HG03139 (cell line): ENCODE measurements at regions not wholly inside any gene's neighbourhood (a gene's known extent, or its start where the extent isn't known, plus 50 kb on each side); places are given as distances from the start of the nearest gene placed in this dataset.
A peak's percentile ranks its signal among the peaks of the same experiment; 100 is the strongest.
"Not testable (repeated sequence)": the region's sequence is repeated elsewhere in the genome, so short reads cannot be mapped to it uniquely, and the experiment has no call there.

Experiments used
- ATAC-seq: cut with Tn5 transposase; IDR thresholded peaks from one replicate; pipeline ENCODE4 v1.9.1; 2021; ENCODE audit not compliant: unreplicated experiment

GRCh38 chr2:201568217-201568820 is 75.0 kb downstream of the TMEM237 start:
- no peak for ATAC-seq

DNA sequence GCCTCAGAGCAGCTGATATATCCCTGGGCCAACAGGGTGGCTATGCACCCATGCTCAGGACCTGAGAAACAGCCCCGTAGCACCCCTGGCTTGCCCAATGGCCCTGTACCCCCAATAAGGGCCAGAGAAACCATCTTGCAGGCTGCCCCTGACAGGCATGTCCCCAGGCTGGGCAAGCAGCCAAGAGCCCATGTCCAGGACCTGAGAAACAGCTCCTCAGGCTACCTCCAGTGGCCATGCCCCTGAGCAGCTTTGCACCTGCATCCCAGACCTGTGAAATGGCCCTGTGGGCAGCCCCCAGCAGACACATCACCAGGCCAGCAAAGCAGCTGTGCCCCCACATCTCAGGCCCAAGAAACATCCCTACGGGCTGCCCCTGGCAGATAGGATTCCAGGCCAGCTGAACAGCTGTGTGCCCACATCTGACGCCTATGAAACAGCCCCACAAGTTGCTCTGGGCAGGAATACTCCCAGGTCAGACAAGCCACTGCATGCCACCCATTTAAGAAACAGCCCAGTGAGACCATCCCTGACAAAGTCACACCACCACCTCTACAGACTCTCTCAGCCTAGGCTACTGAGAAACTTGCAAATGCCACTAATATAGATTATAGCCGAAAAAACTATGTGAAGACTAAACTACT is 84.1 kb downstream of the TMEM237 start:
- ATAC-seq = no peak

GRCh38 chr2:201558665-201559064 is 84.6 kb downstream of the TMEM237 start:
- no peak for ATAC-seq

DNA sequence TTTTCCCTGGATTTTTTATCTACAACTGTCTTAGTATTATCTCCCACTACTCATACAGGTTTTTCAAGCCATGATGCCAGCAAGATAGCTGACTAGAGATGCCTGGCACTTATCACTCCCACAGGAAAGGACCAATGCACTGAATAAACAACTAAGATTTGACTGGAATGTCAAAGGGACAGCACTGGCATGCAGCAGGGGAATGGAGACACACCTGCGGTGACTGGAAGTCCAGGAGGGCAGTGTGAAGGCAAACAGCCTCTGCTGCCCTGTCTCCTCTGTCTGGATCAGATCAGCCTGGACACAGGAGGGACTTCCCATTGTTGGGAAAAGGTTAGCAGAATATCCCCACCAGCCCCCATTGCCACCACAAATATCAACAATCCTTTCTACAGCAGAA is 85.1 kb downstream of the TMEM237 start:
- ATAC-seq = no peak

GRCh38 chr2:201551901-201552300 is 91.4 kb downstream of the TMEM237 start:
- ATAC-seq = no peak

DNA sequence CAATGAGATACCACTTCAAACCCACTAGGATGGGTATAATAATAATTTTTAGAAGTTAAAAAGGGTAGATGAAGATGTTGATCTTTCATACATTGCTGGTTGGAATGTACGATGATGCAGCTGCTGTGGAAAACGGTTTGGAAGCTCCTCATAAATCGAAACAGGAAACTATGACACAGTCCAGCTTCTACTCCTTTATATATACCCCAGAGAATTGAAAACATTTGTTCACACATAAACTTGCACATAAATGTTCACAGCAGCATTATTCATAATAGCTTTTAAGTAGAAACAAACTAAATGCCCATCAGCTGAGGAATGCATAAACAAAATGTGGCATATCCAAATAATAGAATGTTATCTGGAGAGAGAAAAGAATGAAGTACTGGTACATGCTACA is 95.0 kb downstream of the STRADB start:
- no peak for ATAC-seq

GRCh38 chr2:201542291-201542690 is 90.8 kb downstream of the STRADB start:
- no peak for ATAC-seq

DNA sequence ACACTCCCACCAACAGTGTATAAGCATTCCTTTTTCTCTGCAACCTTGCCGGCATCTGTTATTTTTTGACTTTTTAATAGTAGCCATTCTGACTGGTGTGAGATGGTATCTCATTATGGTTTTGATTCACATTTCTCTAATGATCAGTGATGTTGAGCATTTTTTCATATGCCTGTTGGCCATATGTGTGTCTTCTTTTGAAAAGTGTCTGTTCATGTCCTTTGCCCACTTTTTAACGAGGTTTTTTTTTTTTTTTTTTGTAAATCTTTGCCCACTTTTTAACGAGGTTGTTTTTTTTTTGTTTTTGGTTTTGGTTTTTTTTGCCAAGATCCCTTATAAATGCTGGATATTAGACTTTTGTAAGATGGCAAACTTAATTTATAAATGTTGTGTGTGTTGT is 87.7 kb downstream of the STRADB start:
- not testable (repeated sequence) for ATAC-seq

- ATAC-seq = no peak
Observed at GRCh38 chr2:201538025-201538424, 86.5 kb downstream of the STRADB start.

- no peak for ATAC-seq
Observed at GRCh38 chr2:201536754-201537153, 85.2 kb downstream of the STRADB start.

DNA sequence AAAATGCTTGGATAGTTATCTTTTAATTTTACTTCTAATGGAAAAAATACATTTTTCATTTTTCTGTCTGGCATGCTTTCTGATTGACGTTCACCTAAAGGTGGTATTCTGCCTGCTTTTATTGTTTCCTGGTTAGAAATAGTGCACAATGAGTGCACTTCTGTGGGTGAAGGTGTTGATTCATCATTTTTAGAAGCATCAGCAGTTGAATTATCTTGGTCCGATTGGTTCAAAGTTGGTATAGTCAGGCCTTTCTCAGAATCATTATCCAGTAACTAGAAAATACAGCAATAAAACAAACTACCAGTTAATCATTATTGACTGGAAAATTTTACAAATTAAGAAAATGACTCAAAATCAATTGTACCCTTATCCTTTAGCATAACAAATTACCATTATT is 84.5 kb downstream of the STRADB start:
- ATAC-seq = no peak

DNA sequence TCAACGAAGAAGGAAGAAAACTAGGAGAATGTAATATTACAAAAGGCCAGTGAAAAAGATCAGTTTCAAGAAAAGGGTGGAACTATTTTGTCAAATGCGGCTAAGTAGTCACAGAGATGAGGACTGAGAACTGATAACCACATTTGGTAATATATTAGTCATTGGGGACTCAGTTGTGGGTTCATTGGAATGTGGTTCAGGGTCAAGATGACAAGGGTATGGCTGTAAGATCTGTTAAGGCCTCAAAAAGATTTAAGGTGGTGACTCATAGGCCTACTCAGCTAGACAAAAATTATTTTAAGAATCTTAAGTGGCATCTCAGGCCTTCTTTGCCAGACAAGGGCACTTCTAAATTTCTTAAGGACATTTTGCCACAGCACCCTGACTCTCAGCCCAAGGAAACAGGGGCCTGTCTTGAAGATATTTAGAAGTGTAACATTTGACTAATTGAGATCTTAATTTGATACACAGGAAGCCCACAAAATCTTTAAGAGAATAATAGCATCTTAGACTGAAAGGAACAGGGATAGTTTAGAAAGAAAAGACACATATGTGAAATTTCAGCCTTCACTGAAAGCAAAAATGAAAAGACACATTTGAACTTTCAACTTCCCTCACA is 81.3 kb downstream of the STRADB start:
- peak; percentile 81 for ATAC-seq
